Neural cell (in vitro differentiated cells): ENCODE measurements at regions not wholly inside any gene's neighbourhood (a gene's known extent, or its start where the extent isn't known, plus 50 kb on each side); places are given as distances from the start of the nearest gene placed in this dataset.

Source experiments
- H2AFZ ChIP-seq: fragments of 200-600, 300-800 bp; sonication (generic), shearing (Covaris generic); 2 replicates; pipeline ENCODE4 v1.6.0; 2014; ENCODE audit warnings: low read depth, mild to moderate bottlenecking, antibody characterized with exemption, low read length, moderate library complexity
- H3F3A ChIP-seq: fragments of 200-600 bp; shearing (Covaris generic); 2 replicates; pipeline ENCODE4 v1.6.1; 2016; ENCODE audit warnings: mild to moderate bottlenecking, moderate library complexity, mixed read lengths, antibody characterized with exemption, low read length; ENCODE audit not compliant: insufficient read depth, poor library complexity, severe bottlenecking
- H3K27ac ChIP-seq: fragments of 200-600, 300-800 bp; sonication (generic), shearing (Covaris generic); 2 replicates; pipeline ENCODE4 v1.5.1; 2014; ENCODE audit warnings: mild to moderate bottlenecking, low read length, moderate library complexity
- H3K27me3 ChIP-seq: fragments of 300-800, 200-600 bp; sonication (generic), shearing (Covaris generic); 2 replicates; pipeline ENCODE4 v1.6.0; 2014; ENCODE audit warnings: mild to moderate bottlenecking, low read depth, low read length, moderate library complexity; ENCODE audit not compliant: insufficient read depth
- H3K36me3 ChIP-seq: fragments of 300-800, 200-600 bp; sonication (generic), shearing (Covaris generic); 2 replicates; pipeline ENCODE4 v1.5.1; 2014; ENCODE audit warnings: mild to moderate bottlenecking, antibody characterized with exemption, low read length, moderate library complexity; ENCODE audit not compliant: insufficient read depth
- H3K4me2 ChIP-seq: fragments of 300-800, 200-600 bp; sonication (generic), shearing (Covaris generic); 2 replicates; pipeline ENCODE4 v1.6.0; 2014; ENCODE audit warnings: mild to moderate bottlenecking, low read length
- H3K4me3 ChIP-seq: fragments of 300-800, 200-600 bp; sonication (generic), shearing (Covaris generic); 2 replicates; pipeline ENCODE4 v1.5.1; 2014; ENCODE audit warnings: mild to moderate bottlenecking, low read length, moderate library complexity
- H3K79me2 ChIP-seq: fragments of 200-600 bp; shearing (Covaris generic); replicated peaks from 2 replicates; pipeline ENCODE4 v1.6.0; 2014; ENCODE audit warnings: mild to moderate bottlenecking, low read length, moderate library complexity; ENCODE audit not compliant: insufficient read depth
- H3K9ac ChIP-seq: fragments of 300-800, 200-600 bp; sonication (generic), shearing (Covaris generic); 2 replicates; pipeline ENCODE4 v1.6.1; 2016; ENCODE audit warnings: mild to moderate bottlenecking, low read length, mixed read lengths
- H3K9me2 ChIP-seq: fragments of 200-600 bp; shearing (Covaris generic); 2 replicates; pipeline ENCODE4 v1.6.1; 2016; ENCODE audit warnings: mild to moderate bottlenecking, low read length, mixed read lengths; ENCODE audit not compliant: insufficient read depth
- H3K9me3 ChIP-seq: fragments of 200-600, 300-800 bp; sonication (generic), shearing (Covaris generic); 2 replicates; pipeline ENCODE4 v1.6.1; 2016; ENCODE audit warnings: mild to moderate bottlenecking, mixed run types, low read length, moderate library complexity, mixed read lengths
- H4K20me1 ChIP-seq: fragments of 200-600 bp; shearing (Covaris generic); 2 replicates; pipeline ENCODE4 v1.6.1; 2016; ENCODE audit warnings: mild to moderate bottlenecking, mixed run types; ENCODE audit not compliant: insufficient read depth
- CTCF ChIP-seq: fragments of 450-650 bp; IDR thresholded peaks from 2 replicates; pipeline ENCODE4 v1.5.1; 2014; ENCODE audit warnings: antibody characterized with exemption, mild to moderate bottlenecking, moderate library complexity; ENCODE audit not compliant: poor library complexity, severe bottlenecking
- EP300 ChIP-seq: fragments of 450-650 bp; conservative IDR thresholded peaks from 2 replicates; pipeline ENCODE4 v1.6.1; 2014; ENCODE audit warnings: antibody characterized with exemption, mild to moderate bottlenecking, moderate library complexity; ENCODE audit not compliant: poor library complexity, severe bottlenecking
- EZH2 ChIP-seq: fragments of 200-600, 300-800 bp; shearing (Covaris generic), sonication (generic); IDR thresholded peaks from 2 replicates; pipeline ENCODE4 v1.6.1; 2014; ENCODE audit warnings: antibody characterized with exemption, low read length, borderline replicate concordance, mild to moderate bottlenecking; ENCODE audit not compliant: insufficient read depth, poor library complexity, severe bottlenecking
- MXI1 ChIP-seq: fragments of 450-650 bp; conservative IDR thresholded peaks from 2 replicates; pipeline ENCODE4 v1.6.1; 2014; ENCODE audit warnings: antibody characterized with exemption, mild to moderate bottlenecking; ENCODE audit not compliant: poor library complexity, severe bottlenecking
- POLR2AphosphoS5 ChIP-seq: IDR thresholded peaks from 2 replicates; pipeline ENCODE4 v1.6.1; 2012
- RAD21 ChIP-seq: fragments of 450-650 bp; conservative IDR thresholded peaks from 2 replicates; pipeline ENCODE4 v1.6.1; 2014; ENCODE audit warnings: antibody characterized with exemption, mild to moderate bottlenecking, moderate library complexity
- REST ChIP-seq: IDR thresholded peaks from 2 replicates; pipeline ENCODE4 v1.6.1; 2012; ENCODE audit warnings: borderline replicate concordance
- SMC3 ChIP-seq: fragments of 450-650 bp; conservative IDR thresholded peaks from 2 replicates; pipeline ENCODE4 v1.6.1; 2014; ENCODE audit warnings: antibody characterized with exemption, mild to moderate bottlenecking, moderate library complexity; ENCODE audit not compliant: poor library complexity
- TAF1 ChIP-seq: IDR thresholded peaks from 2 replicates; pipeline ENCODE4 v1.6.1; 2012; ENCODE audit warnings: low read depth

GRCh38 chr19:37304884-37305255, 66.0 kb upstream of the ZNF527 start:
- H3K9me2 ChIP-seq = no peaks in the 10 kb centered on the region
- no peak overlapping the region for H3K4me3 ChIP-seq
- no peak for TF ChIP-seq EZH2
- TF ChIP-seq MXI1 = no peak
- TF ChIP-seq REST = no peak
- no peak for TF ChIP-seq TAF1

GRCh38 chr19:37306383-37306963, 64.4 kb upstream of the ZNF527 start:
- Histone ChIP-seq H3K79me2 (no peaks in the 10 kb centered on the region), H3K27me3 (no peaks in the 10 kb centered on the region), H3K27ac (no peak overlapping the region), H3F3A (no peaks in the 10 kb centered on the region), H3K9ac (no peak overlapping the region), H3K36me3 (no peaks in the 10 kb centered on the region), H3K4me3 (no peak overlapping the region), H3K4me2 (no peak overlapping the region), H4K20me1 (no peaks in the 10 kb centered on the region), H3K9me2 (no peaks in the 10 kb centered on the region), H3K9me3 (no peaks in the 10 kb centered on the region), H2AFZ (no peak overlapping the region)
- TF ChIP-seq POLR2AphosphoS5 (no peak), RAD21 (no peak), CTCF (no peak), MXI1 (no peak), EZH2 (no peak), SMC3 (no peak), TAF1 (no peak), REST (no peak), EP300 (no peak)

More at GRCh38 chr19:37304884-37305255, 66.0 kb upstream of the ZNF527 start:
- Histone ChIP-seq H3K9ac (no peak overlapping the region), H3K4me2 (no peak overlapping the region), H3K79me2 (no peaks in the 10 kb centered on the region), H3K36me3 (no peaks in the 10 kb centered on the region), H4K20me1 (no peaks in the 10 kb centered on the region), H3K9me3 (no peaks in the 10 kb centered on the region), H3K27ac (no peak overlapping the region), H2AFZ (no peak overlapping the region), H3F3A (no peaks in the 10 kb centered on the region), H3K27me3 (no peaks in the 10 kb centered on the region)
